GM12874 (cell line): ENCODE measurements at regions not wholly inside any gene's neighbourhood (a gene's known extent, or its start where the extent isn't known, plus 50 kb on each side); places are given as distances from the start of the nearest gene placed in this dataset.

Experiments used
- TF ChIP-seq, protein P1 (sequence below): IDR thresholded peaks from 2 replicates; pipeline ENCODE4 v1.5.1; 2011; ENCODE audit warnings: low read depth, mild to moderate bottlenecking, control low read depth, low read length, moderate library complexity; ENCODE audit not compliant: insufficient read depth

- TF ChIP-seq, protein P1, sequence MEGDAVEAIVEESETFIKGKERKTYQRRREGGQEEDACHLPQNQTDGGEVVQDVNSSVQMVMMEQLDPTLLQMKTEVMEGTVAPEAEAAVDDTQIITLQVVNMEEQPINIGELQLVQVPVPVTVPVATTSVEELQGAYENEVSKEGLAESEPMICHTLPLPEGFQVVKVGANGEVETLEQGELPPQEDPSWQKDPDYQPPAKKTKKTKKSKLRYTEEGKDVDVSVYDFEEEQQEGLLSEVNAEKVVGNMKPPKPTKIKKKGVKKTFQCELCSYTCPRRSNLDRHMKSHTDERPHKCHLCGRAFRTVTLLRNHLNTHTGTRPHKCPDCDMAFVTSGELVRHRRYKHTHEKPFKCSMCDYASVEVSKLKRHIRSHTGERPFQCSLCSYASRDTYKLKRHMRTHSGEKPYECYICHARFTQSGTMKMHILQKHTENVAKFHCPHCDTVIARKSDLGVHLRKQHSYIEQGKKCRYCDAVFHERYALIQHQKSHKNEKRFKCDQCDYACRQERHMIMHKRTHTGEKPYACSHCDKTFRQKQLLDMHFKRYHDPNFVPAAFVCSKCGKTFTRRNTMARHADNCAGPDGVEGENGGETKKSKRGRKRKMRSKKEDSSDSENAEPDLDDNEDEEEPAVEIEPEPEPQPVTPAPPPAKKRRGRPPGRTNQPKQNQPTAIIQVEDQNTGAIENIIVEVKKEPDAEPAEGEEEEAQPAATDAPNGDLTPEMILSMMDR, result no peak
Observed at GRCh38 chr13:53445686-53446085, 417.1 kb downstream of the OLFM4 start.

DNA sequence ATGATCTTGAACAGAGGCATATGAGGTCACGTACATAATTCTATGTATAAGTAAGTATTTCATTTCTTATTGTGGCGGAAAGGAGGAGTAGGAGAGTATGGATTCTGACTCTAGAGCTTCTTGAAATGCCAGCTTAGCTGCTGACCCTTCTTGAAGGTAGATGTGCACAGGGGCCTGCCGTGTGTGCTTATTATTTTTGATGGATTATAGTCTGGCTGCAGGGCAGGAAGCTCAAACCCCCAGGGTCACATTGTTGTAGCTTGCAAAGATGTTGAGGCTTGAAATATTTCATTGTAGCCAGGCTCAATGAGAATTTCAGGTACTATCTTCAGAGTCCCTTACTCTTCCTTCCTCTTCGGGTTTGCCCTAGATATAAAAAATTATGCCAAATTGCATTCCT lies 418.8 kb downstream of the OLFM4 start:
- TF ChIP-seq, protein P1, result no peak

GRCh38 chr13:53447863-53448262 lies 419.2 kb downstream of the OLFM4 start:
- TF ChIP-seq, protein P1, result no peak

- TF ChIP-seq, protein P1, result no peak
Observed at GRCh38 chr13:53460796-53461195, 432.2 kb downstream of the OLFM4 start.

DNA sequence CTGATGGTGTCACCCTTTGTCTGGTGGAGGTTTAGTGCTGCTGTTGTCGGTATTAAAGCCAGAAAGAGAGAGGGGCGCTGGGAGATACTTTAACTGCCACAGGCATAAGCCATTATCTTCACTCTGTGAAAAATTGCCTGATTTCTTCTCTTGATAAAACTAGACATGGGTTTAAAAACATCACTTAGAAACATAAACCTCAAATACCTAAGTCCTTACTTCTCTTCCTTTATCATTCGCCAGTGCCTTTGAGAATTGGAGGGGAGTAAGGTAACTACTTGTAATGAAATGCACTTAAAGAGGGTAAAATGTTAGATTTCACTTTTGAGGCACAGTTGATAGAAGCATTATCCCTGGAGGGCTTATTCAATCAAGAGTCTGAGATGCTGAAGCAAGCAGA lies 434.5 kb downstream of the OLFM4 start:
- TF ChIP-seq, protein P1, result no peak

- TF ChIP-seq, protein P1, result no peak
Observed at GRCh38 chr13:53466576-53466975, 438.0 kb downstream of the OLFM4 start.

- TF ChIP-seq, protein P1, result no peak
Observed at GRCh38 chr13:53473397-53473796, 444.8 kb downstream of the OLFM4 start.

DNA sequence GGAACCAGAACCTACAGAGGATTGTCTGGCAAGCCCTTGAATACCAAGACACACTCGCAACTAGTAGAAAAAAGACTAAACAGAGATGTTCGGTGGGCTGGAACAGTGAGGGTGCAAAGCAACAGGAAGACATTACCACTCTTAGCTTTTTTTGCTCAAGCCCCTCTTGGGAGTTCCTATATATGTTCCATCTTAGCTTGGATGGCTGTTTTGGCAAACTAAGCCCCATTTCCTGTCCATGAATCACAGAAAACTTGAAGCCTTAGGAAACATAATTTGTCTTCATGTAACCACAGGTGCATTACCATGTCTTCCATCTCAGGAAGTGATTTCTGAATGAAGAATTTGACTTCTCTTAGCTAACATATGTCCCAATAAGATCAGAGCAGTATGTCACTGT lies 446.3 kb downstream of the OLFM4 start:
- TF ChIP-seq, protein P1, result no peak
